ENCODE measurements at regions not wholly inside any gene's neighbourhood (a gene's known extent, or its start where the extent isn't known, plus 50 kb on each side); places are given as distances from the start of the nearest gene placed in this dataset. TPM values are rescaled to one million over a fixed set of nuclear protein-coding genes. Genes with fewer than 3 reads are reported as not detected.
A peak's percentile ranks its signal among the peaks of the same experiment; 100 is the strongest.

GRCh38 chr12:91239481-91239880 is 56.9 kb upstream of the DCN start:
- Histone ChIP-seq H4K20me1 (ENCODE audit: insufficient read depth, poor library complexity, severe bottlenecking) (no peaks in the 10 kb centered on the region), H2AFZ (no peak overlapping the region), H3K4me3 (no peak overlapping the region), H3K4me2 (no peak overlapping the region), H3K36me3 (replicated peaks; ENCODE audit: insufficient read depth, low read depth) (no peaks in the 10 kb centered on the region), H3K79me2 (no peaks in the 10 kb centered on the region), H3K27me3 (no peaks in the 10 kb centered on the region), H3K27ac (peak overlapping the region; percentile 44), H3K9me3 (ENCODE audit: low read depth) (no peaks in the 10 kb centered on the region), H3K9me2 (replicated peaks; ENCODE audit: insufficient read depth) (no peaks in the 10 kb centered on the region), H3K4me1 (ENCODE audit: insufficient read depth) (no peaks in the 10 kb centered on the region)
- TF ChIP-seq CTCF (IDR thresholded peaks at IDR 0.05; ENCODE audit: poor library complexity) (no peak), EZH2 (IDR thresholded peaks at IDR 0.05; ENCODE audit: borderline replicate concordance) (no peak), EZH2phosphoT487 (IDR thresholded peaks at IDR 0.05; ENCODE audit: low read depth, severe bottlenecking, unreplicated experiment) (no peak)
- WGBS (ENCODE audit: low lambda C conversion rate, missing lambda C conversion rate), result 79% methylated on average over 3 of the region's 3 CpGs
- no peak for DNase-seq (ENCODE audit: low spot score)

Small RNA genes in the stretch of these regions (small RNA-seq; reads per million reads assigned to genes)
- not detected for gene AC090049.2
- gene RF02110, result not detected

Data from hepatocyte (in vitro differentiated cells).